Activated CD4-positive, alpha-beta T cell treated with anti-CD3 and anti-CD28 coated beads, Interleukin-2, amount 50 U/mL, for 16 hours (primary cell): ENCODE measurements at regions not wholly inside any gene's neighbourhood (a gene's known extent, or its start where the extent isn't known, plus 50 kb on each side); places are given as distances from the start of the nearest gene placed in this dataset.
"Not testable (repeated sequence)": the region's sequence is repeated elsewhere in the genome, so short reads cannot be mapped to it uniquely, and the experiment has no call there.

Experiments
- DNase-seq: peaks from one replicate; pipeline ENCODE4 v3.0.0-alpha.2; 2020

DNA sequence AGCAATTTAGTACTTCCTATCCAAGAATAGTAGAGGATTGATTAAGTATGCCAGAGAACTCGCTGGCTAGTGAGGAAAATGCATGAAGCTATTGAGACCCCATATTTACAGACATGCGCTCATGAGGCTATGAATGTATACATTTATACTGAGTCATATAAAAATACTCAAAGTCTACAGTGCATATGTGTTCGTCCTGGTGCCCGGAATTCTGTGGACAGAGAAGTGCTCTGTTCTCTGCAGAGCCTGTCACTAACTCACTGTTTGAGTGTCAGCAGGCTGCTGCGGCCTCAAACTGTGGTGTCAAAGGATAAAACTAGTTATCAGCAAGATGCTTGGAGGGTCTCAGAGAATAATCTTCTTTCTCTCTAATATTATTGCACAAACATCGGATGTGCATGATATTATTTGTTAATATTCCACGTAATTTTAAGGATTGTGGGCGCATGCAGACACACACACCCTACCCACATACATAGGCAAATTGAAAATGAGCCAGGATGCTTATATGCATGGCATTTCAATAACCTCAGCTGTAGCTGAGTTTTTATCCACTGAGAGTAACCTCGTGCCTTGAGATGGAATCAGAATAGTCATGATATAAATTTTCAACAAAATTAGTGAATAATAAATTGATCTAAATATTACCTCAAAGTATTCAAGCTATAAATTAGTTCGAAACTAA lies 50.0 kb upstream of the TSC22D2 start:
- DNase-seq = no peak

DNA sequence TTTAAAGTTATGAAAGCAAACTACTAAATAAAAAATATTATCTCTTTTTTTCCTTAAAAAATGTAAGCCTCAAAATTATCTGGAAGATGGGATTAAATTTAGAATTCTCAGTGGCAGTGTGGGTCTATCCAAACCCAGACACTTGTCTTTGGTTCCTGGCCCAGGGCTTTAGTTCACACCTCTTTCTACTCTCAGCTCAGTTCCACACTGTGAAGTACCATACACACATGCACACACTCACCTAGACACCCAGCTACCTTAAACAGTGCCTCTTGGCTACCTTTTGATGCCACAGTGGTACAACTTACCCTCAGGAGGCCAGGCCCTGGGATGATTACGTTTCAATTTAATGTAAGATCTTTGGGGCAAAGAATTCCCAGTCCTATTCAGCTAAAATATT lies 51.0 kb upstream of the TSC22D2 start:
- DNase-seq = no peak

DNA sequence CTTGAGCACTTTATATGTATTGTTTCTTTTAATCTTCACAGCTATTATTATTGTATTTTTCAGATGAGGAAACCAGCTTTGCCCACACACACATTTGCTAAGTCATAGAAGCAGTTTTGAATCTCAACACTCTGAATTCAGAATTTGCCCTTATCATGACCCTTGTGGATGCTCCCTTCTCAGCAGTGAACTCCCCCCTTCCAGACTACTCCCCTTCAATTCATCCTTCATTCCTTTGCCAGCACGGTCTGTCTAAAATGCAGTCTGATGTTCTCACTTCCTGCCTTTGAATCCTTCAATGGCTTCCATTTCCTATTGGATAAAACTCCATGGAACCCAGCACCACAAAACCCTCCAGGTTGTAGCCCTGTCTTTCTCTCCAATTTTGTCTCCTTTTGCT lies 52.5 kb upstream of the TSC22D2 start:
- DNase-seq = no peak

GRCh38 chr3:150352931-150353330 lies 55.2 kb upstream of the TSC22D2 start:
- no peak for DNase-seq

- no peak for DNase-seq
Observed at GRCh38 chr3:150351398-150351797, 56.7 kb upstream of the TSC22D2 start.

GRCh38 chr3:150349314-150350097 lies 58.6 kb upstream of the TSC22D2 start:
- DNase-seq = no peak

- peak; percentile 37 for DNase-seq
Observed at GRCh38 chr3:150348500-150348899, 59.6 kb upstream of the TSC22D2 start.

DNA sequence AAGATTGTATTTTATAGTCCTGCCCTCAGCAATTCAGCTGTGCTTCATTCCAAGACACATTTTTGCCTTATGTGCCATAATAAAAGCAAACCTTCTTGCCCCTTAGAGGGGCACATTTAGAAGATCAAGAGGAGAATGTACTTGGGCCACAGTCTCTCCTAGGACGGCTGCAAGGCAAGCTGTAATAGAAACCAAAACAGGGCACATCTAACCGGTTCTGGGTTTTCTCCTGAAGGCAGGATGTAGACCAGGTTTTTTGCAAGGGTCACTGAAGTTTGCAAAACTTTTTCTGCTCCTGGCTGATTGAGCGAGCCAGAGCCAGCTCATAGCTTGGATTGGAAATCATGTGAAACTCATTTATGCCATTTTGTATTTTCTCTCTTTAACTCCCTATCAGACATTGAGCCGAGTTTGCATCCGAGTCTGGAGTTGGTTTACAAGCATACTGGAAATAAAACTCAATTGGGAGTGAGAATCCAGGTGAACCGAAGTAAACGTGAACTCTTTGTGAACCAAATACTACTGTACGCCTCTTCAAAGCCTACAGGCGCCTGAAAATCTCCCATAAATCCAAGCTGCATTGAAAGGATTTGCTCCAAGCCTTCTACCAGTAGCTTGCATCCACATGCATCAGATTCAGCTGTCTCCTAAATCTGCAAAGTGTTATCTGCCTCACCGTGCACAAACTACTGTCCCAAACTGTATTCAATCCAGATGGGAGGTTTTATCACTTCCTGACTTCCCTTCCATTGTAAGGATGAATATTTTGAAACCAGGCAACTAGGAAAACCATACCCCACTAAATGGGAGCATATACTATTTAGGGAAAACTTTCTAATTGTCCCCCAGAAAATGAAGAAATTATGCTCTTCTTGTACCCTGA lies 60.9 kb upstream of the TSC22D2 start:
- DNase-seq = no peak

GRCh38 chr3:150346266-150346665 lies 61.8 kb upstream of the TSC22D2 start:
- no peak for DNase-seq

GRCh38 chr3:150345021-150345538 lies 63.0 kb upstream of the TSC22D2 start:
- no peak for DNase-seq

DNA sequence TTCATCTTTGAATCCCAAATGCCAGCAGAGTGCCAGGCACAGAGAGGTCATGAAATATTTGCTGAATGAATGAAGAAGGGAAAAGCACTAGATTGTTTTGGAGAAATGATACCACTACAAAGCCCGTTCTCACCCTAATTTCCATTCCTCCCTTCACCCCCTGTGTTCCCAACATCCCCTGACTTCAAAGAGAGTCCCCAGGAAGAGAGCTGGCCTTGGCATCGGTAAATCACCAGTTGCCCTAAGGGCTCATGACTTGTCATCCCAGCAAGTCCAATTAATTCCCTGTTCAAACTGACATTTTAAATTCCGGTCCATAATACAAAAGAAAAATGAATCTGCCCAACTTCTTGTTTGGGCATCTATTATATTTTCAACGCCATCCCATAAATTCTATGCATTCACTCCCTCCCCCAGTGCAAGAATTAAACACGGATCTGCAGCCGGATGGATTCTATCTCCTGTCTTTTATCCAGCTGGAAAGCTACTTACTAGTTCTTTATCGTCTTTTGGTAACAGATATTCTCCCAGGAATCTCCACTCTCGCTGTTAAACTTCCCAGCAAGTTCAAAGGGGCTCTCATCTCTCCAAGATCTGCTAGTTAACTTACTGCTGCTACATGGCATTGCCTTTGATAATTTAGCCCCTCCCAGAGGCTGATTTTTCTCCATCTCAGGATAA lies 63.9 kb upstream of the TSC22D2 start:
- no peak for DNase-seq

- DNase-seq = no peak
Observed at GRCh38 chr3:150342896-150343467, 65.1 kb upstream of the TSC22D2 start.

DNA sequence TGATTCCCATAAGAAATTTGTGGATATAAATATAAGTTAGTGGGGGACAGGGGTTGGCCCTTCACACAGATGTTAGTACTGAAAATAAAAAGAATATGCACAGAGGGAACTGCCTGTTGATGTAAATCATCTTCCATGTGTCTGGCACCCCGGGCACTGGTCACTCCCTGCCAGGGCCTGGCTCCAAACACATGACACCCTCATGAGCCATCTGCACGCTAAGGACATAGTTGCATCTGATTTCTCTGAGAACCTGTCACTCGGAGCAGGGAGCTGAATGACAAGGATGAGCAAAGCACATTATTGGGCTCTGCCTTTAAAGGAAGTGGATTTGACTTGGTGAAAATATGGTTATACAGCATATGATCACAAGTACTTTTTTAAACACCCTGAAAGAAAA lies 66.2 kb upstream of the TSC22D2 start:
- no peak for DNase-seq

DNA sequence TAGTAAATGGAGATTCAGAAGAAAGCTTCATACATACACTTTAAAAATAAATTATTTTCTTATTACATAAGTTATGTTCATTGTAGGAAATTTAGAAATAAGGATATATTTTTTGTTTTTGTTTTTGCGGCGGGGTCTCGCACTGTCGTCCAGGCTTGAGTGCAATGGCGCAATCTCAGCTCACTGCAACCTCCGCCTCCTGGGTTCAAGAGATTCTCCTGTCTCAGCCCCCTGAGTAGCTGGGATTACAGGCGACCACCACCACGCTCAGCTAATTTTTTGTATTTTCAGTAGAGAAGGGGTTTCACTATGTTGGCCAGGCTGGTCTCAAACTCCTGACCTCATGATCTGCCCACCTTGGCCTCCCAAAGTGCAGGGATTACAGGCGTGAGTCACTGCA lies 71.7 kb upstream of the TSC22D2 start:
- DNase-seq = not testable (repeated sequence)

GRCh38 chr3:150335631-150336030 lies 72.5 kb upstream of the TSC22D2 start:
- DNase-seq = no peak

DNA sequence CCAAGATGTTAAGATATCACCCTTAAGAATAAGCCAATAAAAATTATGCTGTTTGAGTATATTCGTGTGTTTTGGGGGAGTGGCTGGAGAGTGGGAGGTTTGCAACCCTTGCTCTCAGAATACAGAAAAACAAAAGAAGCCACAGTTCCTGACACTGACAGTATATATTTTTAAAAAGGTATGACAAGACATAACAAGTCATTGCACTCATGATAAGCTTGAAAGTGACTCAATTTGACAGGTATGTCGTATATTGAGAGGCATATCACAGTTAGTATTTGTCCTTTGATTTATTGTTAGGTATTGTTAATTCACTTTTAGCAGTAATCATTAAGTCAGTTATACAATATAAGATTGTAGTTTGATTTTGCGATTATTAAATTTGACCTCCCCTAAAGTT lies 73.1 kb upstream of the TSC22D2 start:
- no peak for DNase-seq

DNA sequence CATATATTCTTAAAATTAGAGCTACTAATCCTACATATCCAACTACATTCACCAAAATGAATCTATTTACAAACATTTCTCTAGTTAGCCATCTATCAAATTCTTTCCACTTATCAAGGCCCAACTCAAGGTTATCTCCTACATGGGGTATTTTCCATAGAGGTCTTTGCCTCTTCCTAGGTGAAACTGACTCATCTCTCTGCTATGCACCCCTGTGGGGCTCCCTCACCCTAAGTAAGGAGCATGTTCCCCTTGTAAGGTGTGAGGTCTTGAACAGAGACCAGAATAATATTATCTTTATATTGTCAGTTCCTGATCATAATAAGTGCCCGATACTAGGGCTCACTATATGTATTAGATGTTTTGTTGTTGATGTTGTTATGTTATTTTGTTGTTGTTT lies 74.6 kb upstream of the TSC22D2 start:
- DNase-seq = no peak

DNA sequence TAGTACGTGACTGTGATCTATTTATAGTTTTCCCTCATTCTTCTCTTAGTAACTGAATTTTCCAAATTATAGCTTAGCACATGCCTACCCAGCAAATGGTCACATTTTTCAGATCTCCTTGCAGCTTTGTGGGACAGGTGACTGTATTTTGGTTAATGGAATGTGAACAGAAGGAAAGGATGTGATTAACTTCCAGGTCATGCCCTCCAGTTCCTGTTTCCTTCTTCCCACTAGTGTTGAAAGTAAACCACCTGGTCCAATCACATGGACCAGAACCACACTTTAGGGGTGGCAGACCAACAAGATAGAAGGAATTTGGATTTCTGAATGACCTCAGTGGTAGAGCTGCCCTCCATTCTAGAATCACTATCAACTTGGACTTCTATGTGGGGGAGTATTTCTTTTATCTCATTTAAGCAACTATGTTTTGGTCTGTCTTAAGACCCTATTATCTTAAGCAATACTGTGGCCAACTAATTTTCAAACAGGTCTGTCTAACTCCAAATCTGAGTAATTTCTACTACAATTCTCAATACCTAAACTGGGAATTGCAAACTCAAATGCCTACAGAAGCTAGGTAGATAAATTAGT lies 76.0 kb upstream of the TSC22D2 start:
- no peak for DNase-seq

DNA sequence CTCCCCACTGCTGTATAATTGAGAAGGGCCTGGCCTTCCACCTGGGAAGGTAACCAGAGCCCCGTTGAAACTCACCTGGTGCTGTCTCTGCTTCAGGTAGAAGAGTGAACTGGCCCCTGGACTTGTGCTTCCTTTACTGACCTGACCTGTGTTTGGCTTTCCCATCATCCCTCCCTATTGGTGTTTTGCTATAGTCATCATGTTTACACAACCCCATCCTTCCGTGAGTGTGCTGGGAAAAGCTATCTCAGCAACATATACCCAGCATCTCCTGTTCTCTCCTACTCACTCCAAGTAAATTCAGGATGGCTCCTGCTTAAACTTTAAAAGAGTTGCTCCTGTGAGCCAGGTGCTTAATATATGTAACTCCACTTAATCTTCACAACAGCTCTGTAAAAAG lies 77.2 kb upstream of the TSC22D2 start:
- no peak for DNase-seq

GRCh38 chr3:150330174-150330573 lies 77.9 kb upstream of the TSC22D2 start:
- DNase-seq = no peak

DNA sequence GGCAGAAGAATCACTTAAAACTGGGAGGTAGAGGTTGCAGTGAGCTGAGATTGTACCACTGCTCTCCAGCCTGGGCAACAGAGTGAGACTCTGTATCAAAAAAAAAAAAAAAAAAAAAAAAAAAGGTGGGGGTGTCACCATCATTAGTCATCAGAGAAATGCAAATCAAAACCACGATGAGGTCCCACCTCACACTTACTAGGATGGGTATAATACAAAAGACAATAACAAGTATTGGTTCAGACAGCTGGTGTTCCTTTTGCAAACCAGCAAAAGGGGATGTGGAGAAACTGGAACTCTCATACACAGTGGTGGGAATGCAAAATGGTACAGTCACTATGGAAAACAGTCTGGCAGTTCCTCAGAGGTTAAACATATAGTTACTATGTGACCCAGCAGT lies 78.7 kb upstream of the TSC22D2 start:
- DNase-seq = no peak

- DNase-seq = no peak
Observed at GRCh38 chr3:150328654-150329040, 79.5 kb upstream of the TSC22D2 start.
